ENCODE measurements at regions not wholly inside any gene's neighbourhood (a gene's known extent, or its start where the extent isn't known, plus 50 kb on each side); places are given as distances from the start of the nearest gene placed in this dataset.
"Not testable (repeated sequence)": the region's sequence is repeated elsewhere in the genome, so short reads cannot be mapped to it uniquely, and the experiment has no call there.

- DNase-seq (ENCODE audit: low read depth in 2 of 2) = no peak
These were observed 1023.2 kb upstream of the ZEB2 start for GRCh38 chr2:145543155-145543554.

- DNase-seq (ENCODE audit: low read depth in 2 of 2) = no peak
These were observed 1021.1 kb upstream of the ZEB2 start for GRCh38 chr2:145541028-145541427.

- no peak for DNase-seq (ENCODE audit: low read depth in 2 of 2)
These were observed 1018.9 kb upstream of the ZEB2 start for GRCh38 chr2:145538661-145539350.

GRCh38 chr2:145530653-145531052, 1010.7 kb upstream of the ZEB2 start:
- no peak for DNase-seq (ENCODE audit: low read depth in 2 of 2)

- no peak for DNase-seq (ENCODE audit: low read depth in 2 of 2)
These were observed 1004.9 kb upstream of the ZEB2 start for GRCh38 chr2:145524836-145525235.

GRCh38 chr2:145524303-145524702, 1004.4 kb upstream of the ZEB2 start:
- DNase-seq (ENCODE audit: low read depth in 2 of 2) = no peak

- not testable (repeated sequence) for DNase-seq (ENCODE audit: low read depth in 2 of 2)
These were observed 999.3 kb upstream of the ZEB2 start for GRCh38 chr2:145519254-145519653.

GRCh38 chr2:145511946-145512345, 992.0 kb upstream of the ZEB2 start:
- DNase-seq (ENCODE audit: low read depth in 2 of 2) = no peak

GRCh38 chr2:145503511-145503910, 983.6 kb upstream of the ZEB2 start:
- DNase-seq (ENCODE audit: low read depth in 2 of 2) = no peak

GRCh38 chr2:145501920-145502319, 982.0 kb upstream of the ZEB2 start:
- no peak for DNase-seq (ENCODE audit: low read depth in 2 of 2)

GRCh38 chr2:145495590-145495989, 975.7 kb upstream of the ZEB2 start:
- no peak for DNase-seq (ENCODE audit: low read depth in 2 of 2)

GRCh38 chr2:145494441-145494840, 974.5 kb upstream of the ZEB2 start:
- no peak for DNase-seq (ENCODE audit: low read depth in 2 of 2)

- DNase-seq (ENCODE audit: low read depth in 2 of 2) = no peak
These were observed 968.7 kb upstream of the ZEB2 start for GRCh38 chr2:145488571-145488970.

GRCh38 chr2:145484448-145485097, 964.7 kb upstream of the ZEB2 start:
- DNase-seq (ENCODE audit: low read depth in 2 of 2) = no peak

- DNase-seq (ENCODE audit: low read depth in 2 of 2) = no peak
These were observed 963.9 kb upstream of the ZEB2 start for GRCh38 chr2:145483854-145484253.

- no peak for DNase-seq (ENCODE audit: low read depth in 2 of 2)
These were observed 961.5 kb upstream of the ZEB2 start for GRCh38 chr2:145481334-145481922.

GRCh38 chr2:145464866-145465265, 944.9 kb upstream of the ZEB2 start:
- no peak for DNase-seq (ENCODE audit: low read depth in 2 of 2)

- no peak for DNase-seq (ENCODE audit: low read depth in 2 of 2)
These were observed 940.2 kb upstream of the ZEB2 start for GRCh38 chr2:145460112-145460511.

GRCh38 chr2:145431181-145431951, 911.4 kb upstream of the ZEB2 start:
- no peak for DNase-seq (ENCODE audit: low read depth in 2 of 2)

GRCh38 chr2:145423809-145424208, 903.9 kb upstream of the ZEB2 start:
- DNase-seq (ENCODE audit: low read depth in 2 of 2) = no peak

- DNase-seq (ENCODE audit: low read depth in 2 of 2) = no peak
These were observed 902.7 kb upstream of the ZEB2 start for GRCh38 chr2:145422576-145422975.

- no peak for DNase-seq (ENCODE audit: low read depth in 2 of 2)
These were observed 901.9 kb upstream of the ZEB2 start for GRCh38 chr2:145421841-145422240.
